ENCODE measurements at regions not wholly inside any gene's neighbourhood (a gene's known extent, or its start where the extent isn't known, plus 50 kb on each side); places are given as distances from the start of the nearest gene placed in this dataset.

GRCh38 chr2:3122525-3122924 is 255.1 kb downstream of the EIPR1 start:
- TF ChIP-seq CTCF (IDR thresholded peaks at IDR 0.05) (no peak), POLR2A (IDR thresholded peaks at IDR 0.05) (no peak)

Data from body of pancreas (tissue), 4 donors.